CD4-positive, alpha-beta memory T cell (primary cell): ENCODE measurements at regions not wholly inside any gene's neighbourhood (a gene's known extent, or its start where the extent isn't known, plus 50 kb on each side); places are given as distances from the start of the nearest gene placed in this dataset.
A peak's percentile ranks its signal among the peaks of the same experiment; 100 is the strongest.
"Not testable (repeated sequence)": the region's sequence is repeated elsewhere in the genome, so short reads cannot be mapped to it uniquely, and the experiment has no call there.

Source experiments
- CTCF ChIA-PET: fragments of 350-600 bp; sonication (Branson Sonifier 250); formaldehyde crosslinking; loops from one replicate; lab custom pipeline; 2021; ENCODE audit warnings: inconsistent platforms; ENCODE audit not compliant: partially characterized antibody; lab: Charles Lee
- POLR2A ChIA-PET: fragments of 350-600 bp; sonication (Branson Sonifier 250); formaldehyde crosslinking; loops from one replicate; lab custom pipeline; 2021; ENCODE audit not compliant: partially characterized antibody; lab: Charles Lee
- DNase-seq, 5 donors: peaks; one replicate each; pipeline versions ENCODE4 v3.0.0 to v3.0.0-alpha.2; 2020 to 2022; ENCODE audit warnings: mixed read lengths in 1 of 5
- H3K27ac ChIP-seq: one replicate; pipeline ENCODE4 v1.7.0; 2013; ENCODE audit warnings: low read depth, low read length
- H3K27me3 ChIP-seq: 2 replicates; pipeline ENCODE4 v1.7.0; 2013; ENCODE audit warnings: mild to moderate bottlenecking, low read length, moderate library complexity; ENCODE audit not compliant: insufficient read depth
- H3K36me3 ChIP-seq: 2 replicates; pipeline ENCODE4 v1.7.0; 2013; ENCODE audit warnings: mild to moderate bottlenecking, low read length, moderate library complexity; ENCODE audit not compliant: insufficient read depth
- H3K4me1 ChIP-seq: 2 replicates; pipeline ENCODE4 v1.7.0; 2013; ENCODE audit warnings: mild to moderate bottlenecking, low read length, moderate library complexity; ENCODE audit not compliant: insufficient read depth
- H3K4me3 ChIP-seq, 2 donors: one replicate each; pipeline ENCODE4 v1.7.0; 2013; ENCODE audit warnings: low read length in 2 of 2, mild to moderate bottlenecking in 1 of 2
- H3K9me3 ChIP-seq, 2 donors: one replicate each; pipeline ENCODE4 v1.7.0; 2013; ENCODE audit warnings: low read length in 2 of 2, control low read depth in 1 of 2; ENCODE audit not compliant: control insufficient read depth in 1 of 2
- H3K27ac Mint-ChIP-seq, 7 donors: one replicate each; pipeline ENCODE4 v1.8.0; 2020 to 2021; ENCODE audit warnings: mixed read lengths in 7 of 7, mild to moderate bottlenecking in 6 of 7, inconsistent platforms in 3 of 7, moderate library complexity in 3 of 7
- H3K27me3 Mint-ChIP-seq, 2 donors: one replicate each; pipeline ENCODE4 v1.8.0; 2020 to 2021; ENCODE audit warnings: mixed read lengths in 2 of 2
- H3K36me3 Mint-ChIP-seq, 2 donors: one replicate each; pipeline ENCODE4 v1.8.0; 2020 to 2021; ENCODE audit warnings: mixed read lengths in 2 of 2, inconsistent platforms in 1 of 2, mild to moderate bottlenecking in 1 of 2
- H3K4me1 Mint-ChIP-seq, 4 donors: one replicate each; pipeline ENCODE4 v1.8.0; 2020 to 2021; ENCODE audit warnings: mixed read lengths in 4 of 4, mild to moderate bottlenecking in 1 of 4
- H3K4me3 Mint-ChIP-seq, 8 donors: one replicate each; pipeline ENCODE4 v1.8.0; 2020 to 2021; ENCODE audit warnings: mixed read lengths in 8 of 8, mild to moderate bottlenecking in 7 of 8, moderate library complexity in 6 of 8, inconsistent platforms in 3 of 8
- H3K9me3 Mint-ChIP-seq, 8 donors: one replicate each; pipeline ENCODE4 v1.8.0; 2020 to 2021; ENCODE audit warnings: mixed read lengths in 8 of 8, mild to moderate bottlenecking in 5 of 8, inconsistent platforms in 3 of 8, moderate library complexity in 1 of 8
- intact Hi-C: fragments of 100-400 bp; cut with micrococcal nuclease; formaldehyde crosslinking; loops from one replicate; pipeline ENCODE4 v1.15.1; 2023

- CTCF ChIA-PET: not testable (repeated sequence)
These were observed 83.4 kb downstream of the RPL10L start for GRCh38 chr14:46568161-46568560.

DNA sequence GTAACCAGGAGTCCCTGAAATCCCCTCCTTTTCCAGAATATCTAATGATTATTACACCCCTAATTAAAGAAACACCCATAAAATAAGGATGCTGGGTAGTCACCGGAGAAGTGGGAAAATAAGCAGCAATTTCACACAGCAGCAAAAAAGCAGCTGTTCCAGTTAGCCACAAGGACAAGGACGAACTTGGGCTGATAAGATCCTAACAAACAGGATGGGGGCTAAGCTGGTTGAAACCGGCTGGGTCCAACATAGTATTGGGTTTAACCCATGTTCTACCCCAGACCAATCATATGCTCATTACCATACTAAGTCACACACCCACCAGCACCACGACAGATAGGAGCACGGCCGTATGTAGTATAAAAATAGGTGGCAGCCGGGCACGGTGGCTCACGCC is 100.7 kb downstream of the RPL10L start:
- H3K9me3 ChIP-seq: no peaks in the 10 kb centered on the region
- no peaks in the 10 kb centered on the region for H3K27me3 ChIP-seq
- no peak overlapping the region for H3K27ac ChIP-seq
- no peaks in the 10 kb centered on the region for H3K36me3 ChIP-seq
- no peaks in the 10 kb centered on the region for H3K4me1 ChIP-seq
- no peak overlapping the region for H3K27ac Mint-ChIP-seq
- ChIA-PET POLR2A (no interaction called here), CTCF (no interaction called here)
- no peak for DNase-seq
- no peak overlapping the region for H3K4me3 Mint-ChIP-seq
- no peaks in the 10 kb centered on the region for H3K36me3 Mint-ChIP-seq
- H3K4me3 ChIP-seq: no peak overlapping the region
- H3K4me1 Mint-ChIP-seq: no peaks in the 10 kb centered on the region
- intact Hi-C loops: no loop called here
- H3K27me3 Mint-ChIP-seq: no peaks in the 10 kb centered on the region
- peaks cover 5 to 25% (median 18%) of the 10 kb centered on the region in 8 donors for H3K9me3 Mint-ChIP-seq

More at GRCh38 chr14:46568161-46568560, 83.4 kb downstream of the RPL10L start:
- POLR2A ChIA-PET, H3K27me3 Mint-ChIP-seq, H3K27me3 ChIP-seq, H3K4me3 ChIP-seq, H3K27ac Mint-ChIP-seq, H3K4me1 ChIP-seq, intact Hi-C loops, H3K4me1 Mint-ChIP-seq, H3K36me3 ChIP-seq, DNase-seq, H3K27ac ChIP-seq, H3K36me3 Mint-ChIP-seq, H3K4me3 Mint-ChIP-seq, H3K9me3 ChIP-seq: not testable (repeated sequence)
- H3K9me3 Mint-ChIP-seq: peaks cover 0 to 20% (median 7%) of the 10 kb centered on the region in 8 donors

GRCh38 chr14:46540986-46541385 is 110.6 kb downstream of the RPL10L start:
- H3K9me3 Mint-ChIP-seq: peaks cover 0 to 12% (median 9%) of the 10 kb centered on the region in 8 donors
- Histone ChIP-seq H3K4me1 (no peaks in the 10 kb centered on the region), H3K36me3 (no peaks in the 10 kb centered on the region), H3K4me3 (no peak overlapping the region), H3K9me3 (no peaks in the 10 kb centered on the region), H3K27me3 (no peaks in the 10 kb centered on the region), H3K27ac (no peak overlapping the region)
- intact Hi-C loops: no loop called here
- DNase-seq: no peak
- H3K36me3 Mint-ChIP-seq: no peaks in the 10 kb centered on the region
- no peak overlapping the region for H3K27ac Mint-ChIP-seq
- H3K27me3 Mint-ChIP-seq: no peaks in the 10 kb centered on the region
- ChIA-PET CTCF (no interaction called here), POLR2A (no interaction called here)
- no peaks in the 10 kb centered on the region for H3K4me1 Mint-ChIP-seq
- H3K4me3 Mint-ChIP-seq: no peak overlapping the region

DNA sequence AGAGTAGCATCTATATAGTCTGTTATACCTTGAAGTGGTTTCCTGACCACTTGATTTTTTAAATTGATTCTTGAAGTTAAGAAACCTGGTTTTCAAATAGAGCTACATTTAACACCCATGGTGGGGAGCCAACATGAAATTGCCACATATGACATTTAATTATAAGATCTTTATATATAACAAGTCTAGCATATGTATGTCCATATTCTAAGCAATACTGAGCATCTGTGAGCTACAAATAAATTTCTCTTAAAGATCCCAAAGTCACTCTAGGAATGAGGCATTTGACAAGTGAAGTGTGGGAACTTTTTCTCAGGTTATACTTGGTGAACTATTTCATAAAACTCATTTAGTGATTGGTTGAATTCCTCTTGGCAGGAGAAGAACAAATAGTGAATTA is 132.5 kb downstream of the RPL10L start:
- CTCF ChIA-PET: no interaction called here
- H3K9me3 Mint-ChIP-seq: peaks cover 0 to 12% (median 4%) of the 10 kb centered on the region in 8 donors
- no peak for DNase-seq
- H3K36me3 ChIP-seq: no peaks in the 10 kb centered on the region
- H3K4me1 ChIP-seq: no peaks in the 10 kb centered on the region
- H3K27me3 Mint-ChIP-seq: no peaks in the 10 kb centered on the region
- H3K4me1 Mint-ChIP-seq: no peaks in the 10 kb centered on the region
- POLR2A ChIA-PET: no interaction called here
- no peak overlapping the region for H3K27ac ChIP-seq
- intact Hi-C loops: no loop called here
- no peak overlapping the region for H3K27ac Mint-ChIP-seq
- H3K4me3 ChIP-seq: no peak overlapping the region
- no peak overlapping the region for H3K4me3 Mint-ChIP-seq
- H3K9me3 ChIP-seq: no peaks in the 10 kb centered on the region
- H3K27me3 ChIP-seq: no peaks in the 10 kb centered on the region
- no peaks in the 10 kb centered on the region for H3K36me3 Mint-ChIP-seq

GRCh38 chr14:46508752-46509151 is 142.8 kb downstream of the RPL10L start:
- POLR2A ChIA-PET, H3K27me3 ChIP-seq, H3K9me3 ChIP-seq, H3K4me1 ChIP-seq, H3K27ac Mint-ChIP-seq, H3K27me3 Mint-ChIP-seq, H3K4me1 Mint-ChIP-seq, H3K27ac ChIP-seq, intact Hi-C loops, CTCF ChIA-PET, H3K36me3 ChIP-seq, H3K4me3 ChIP-seq, H3K36me3 Mint-ChIP-seq, H3K4me3 Mint-ChIP-seq: not testable (repeated sequence)
- DNase-seq: peak in 1 of 5 donors; percentile 6
- H3K9me3 Mint-ChIP-seq: peaks cover 0 to 19% (median 7%) of the 10 kb centered on the region in 8 donors

DNA sequence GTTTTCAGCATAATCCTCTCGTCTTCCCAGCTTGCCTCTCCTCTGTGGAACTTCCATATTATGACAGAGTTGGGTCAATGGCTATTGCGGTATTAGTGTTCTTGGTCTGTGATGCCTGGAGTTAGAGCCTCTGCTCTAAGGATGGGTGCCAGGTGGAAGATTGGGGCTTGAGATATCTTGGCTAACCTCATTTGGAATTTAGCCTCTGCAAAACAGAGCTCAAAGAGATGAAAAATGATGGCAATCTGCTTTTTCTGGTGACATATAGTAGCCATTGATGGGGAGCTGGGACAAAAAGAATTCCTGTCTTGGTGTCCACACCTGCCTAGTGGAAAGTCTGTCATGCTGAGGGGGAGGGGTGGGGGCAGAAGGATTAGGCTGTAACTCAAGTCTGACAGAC is 152.1 kb downstream of the RPL10L start:
- Histone ChIP-seq H3K27me3 (no peaks in the 10 kb centered on the region), H3K4me3 (no peak overlapping the region), H3K27ac (no peak overlapping the region), H3K4me1 (no peaks in the 10 kb centered on the region), H3K9me3 (no peaks in the 10 kb centered on the region), H3K36me3 (no peaks in the 10 kb centered on the region)
- H3K4me1 Mint-ChIP-seq: no peaks in the 10 kb centered on the region
- H3K9me3 Mint-ChIP-seq: peaks cover 0 to 12% (median 8%) of the 10 kb centered on the region in 8 donors
- peak in 1 of 5 donors; percentile 11 for DNase-seq
- intact Hi-C loops: no loop called here
- no peaks in the 10 kb centered on the region for H3K36me3 Mint-ChIP-seq
- ChIA-PET POLR2A (no interaction called here), CTCF (interaction anchor here (1.1 kb wide), 1 partner anchor 37 kb away, joined by 3 read pairs; no protein-coding TSS in a partner anchor)
- no peak overlapping the region for H3K4me3 Mint-ChIP-seq
- H3K27ac Mint-ChIP-seq: no peak overlapping the region
- H3K27me3 Mint-ChIP-seq: no peaks in the 10 kb centered on the region

DNA sequence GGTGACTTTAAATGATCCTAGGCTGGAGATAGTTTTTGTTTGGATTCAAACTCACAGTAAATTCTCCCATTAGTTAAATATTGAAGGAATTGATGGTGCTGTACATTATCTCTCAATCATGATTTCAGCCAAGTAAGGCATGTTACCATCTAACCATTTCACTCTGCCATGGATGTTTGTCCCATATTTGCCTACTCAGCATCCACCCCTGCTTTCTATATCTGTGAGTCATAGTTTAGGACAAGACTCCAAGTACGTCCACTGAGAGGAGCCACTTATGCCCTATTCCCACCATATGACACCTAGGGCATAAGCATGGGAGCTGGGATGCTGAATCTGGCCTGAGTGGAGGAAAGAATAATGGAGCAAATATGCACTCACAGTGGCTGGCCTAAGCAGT is 155.2 kb downstream of the RPL10L start:
- Mint-ChIP-seq H3K27me3 (no peaks in the 10 kb centered on the region), H3K36me3 (no peaks in the 10 kb centered on the region), H3K4me3 (no peak overlapping the region), H3K4me1 (peaks cover 0 to 2% (median 0%) of the 10 kb centered on the region in 4 donors), H3K9me3 (peaks cover 5 to 11% (median 7%) of the 10 kb centered on the region in 8 donors), H3K27ac (no peak overlapping the region)
- CTCF ChIA-PET: no interaction called here
- intact Hi-C loops: no loop called here
- Histone ChIP-seq H3K4me1 (no peaks in the 10 kb centered on the region), H3K4me3 (no peak overlapping the region), H3K27me3 (no peaks in the 10 kb centered on the region), H3K9me3 (no peaks in the 10 kb centered on the region), H3K36me3 (no peaks in the 10 kb centered on the region), H3K27ac (no peak overlapping the region)
- POLR2A ChIA-PET: no interaction called here
- DNase-seq: no peak

DNA sequence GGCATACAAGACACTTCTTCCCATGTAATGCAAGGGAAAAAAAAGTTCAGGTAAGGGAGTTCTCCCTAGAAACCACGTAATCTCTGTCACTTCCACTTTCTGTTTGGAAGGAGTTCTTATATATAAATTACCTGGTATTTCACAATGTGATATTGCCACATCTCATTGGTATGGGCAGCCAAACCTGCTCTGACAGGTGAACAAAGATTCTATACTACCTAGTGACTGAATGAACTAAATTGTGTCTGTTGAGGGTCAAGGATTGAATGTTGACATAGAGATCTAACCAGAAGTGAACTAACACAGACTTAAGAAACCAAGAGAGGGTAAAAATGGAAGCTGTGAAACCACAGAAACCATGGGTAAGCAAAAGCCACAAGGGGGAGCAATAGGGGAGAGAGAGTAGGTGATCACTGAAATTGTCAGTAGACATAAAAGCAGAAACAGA is 161.3 kb downstream of the RPL10L start:
- intact Hi-C loops: no loop called here
- CTCF ChIA-PET: no interaction called here

More for the DNA sequence above, 161.3 kb downstream of the RPL10L start:
- no peaks in the 10 kb centered on the region for H3K36me3 ChIP-seq
- H3K4me1 ChIP-seq: no peaks in the 10 kb centered on the region
- Mint-ChIP-seq H3K36me3 (no peaks in the 10 kb centered on the region), H3K27ac (no peak overlapping the region), H3K9me3 (peaks cover 3 to 16% (median 8%) of the 10 kb centered on the region in 8 donors), H3K27me3 (no peaks in the 10 kb centered on the region), H3K4me3 (no peak overlapping the region), H3K4me1 (peaks cover 0 to 2% (median 0%) of the 10 kb centered on the region in 4 donors)
- no peak overlapping the region for H3K27ac ChIP-seq
- no peak for DNase-seq
- POLR2A ChIA-PET: no interaction called here
- H3K27me3 ChIP-seq: no peaks in the 10 kb centered on the region
- H3K9me3 ChIP-seq: no peaks in the 10 kb centered on the region
- no peak overlapping the region for H3K4me3 ChIP-seq
